SK-N-SH treated with all-trans-retinoic acid at 6 μM for 48 hours (cell line): ENCODE measurements at regions not wholly inside any gene's neighbourhood (a gene's known extent, or its start where the extent isn't known, plus 50 kb on each side); places are given as distances from the start of the nearest gene placed in this dataset.

Experiments used
- ATAC-seq: fragments of 200-7000 bp; cut with Tn5 transposase; 3 replicates; pipeline ENCODE4 v1.9.1; 2020; ENCODE audit warnings: mild to moderate bottlenecking, moderate library complexity
- ARNTL ChIP-seq: fragments of 450-650 bp; formaldehyde crosslinking; IDR thresholded peaks from 2 replicates; pipeline ENCODE4 v1.5.0; 2020; ENCODE audit warnings: low read depth, mild to moderate bottlenecking, moderate library complexity, borderline replicate concordance
- BACH2 ChIP-seq: fragments of 250-450 bp; sonication (Bioruptor Pico); IDR thresholded peaks from 2 replicates; pipeline ENCODE4 v1.9.0; 2021; ENCODE audit warnings: mild to moderate bottlenecking, borderline replicate concordance
- CREB5 ChIP-seq: fragments of 250-450 bp; sonication (Bioruptor Pico); IDR thresholded peaks from 2 replicates; pipeline ENCODE4 v1.5.1; 2020; ENCODE audit warnings: low read depth, mild to moderate bottlenecking, moderate library complexity
- CSDC2 ChIP-seq: fragments of 250-450 bp; sonication (Bioruptor Pico); IDR thresholded peaks from 2 replicates; pipeline ENCODE4 v1.5.0; 2020; ENCODE audit warnings: mild to moderate bottlenecking, moderate library complexity
- ESRRG ChIP-seq: fragments of 250-450 bp; sonication (Bioruptor Pico); IDR thresholded peaks from 2 replicates; pipeline ENCODE4 v1.6.1; 2021; ENCODE audit warnings: mild to moderate bottlenecking
- GLIS3 ChIP-seq: fragments of 250-450 bp; sonication (Bioruptor Pico); IDR thresholded peaks from 2 replicates; pipeline ENCODE4 v1.5.0; 2020; ENCODE audit warnings: mild to moderate bottlenecking, moderate library complexity
- ISL1 ChIP-seq: fragments of 250-450 bp; sonication (Bioruptor Pico); IDR thresholded peaks from 2 replicates; pipeline ENCODE4 v2.1.2; 2022; ENCODE audit warnings: mild to moderate bottlenecking, moderate library complexity
- OSR1 ChIP-seq: fragments of 250-450 bp; sonication (Bioruptor Pico); IDR thresholded peaks from 2 replicates; pipeline ENCODE4 v1.8.0; 2022; ENCODE audit warnings: moderate library complexity, mild to moderate bottlenecking, inconsistent platforms
- PATZ1 ChIP-seq: fragments of 250-450 bp; sonication (Bioruptor Pico); IDR thresholded peaks from 2 replicates; pipeline ENCODE4 v1.8.0; 2020; ENCODE audit warnings: mild to moderate bottlenecking, moderate library complexity, borderline replicate concordance
- POU6F1 ChIP-seq: fragments of 250-450 bp; sonication (Bioruptor Pico); IDR thresholded peaks from 2 replicates; pipeline ENCODE4 v1.8.0; 2021; ENCODE audit warnings: low read depth, mild to moderate bottlenecking, moderate library complexity, borderline replicate concordance
- PPARA ChIP-seq: fragments of 250-450 bp; sonication (Bioruptor Pico); IDR thresholded peaks from 2 replicates; pipeline ENCODE4 v1.5.0; 2020; ENCODE audit warnings: mild to moderate bottlenecking, borderline replicate concordance
- RARB ChIP-seq: fragments of 250-450 bp; sonication (Bioruptor Pico); IDR thresholded peaks from 2 replicates; pipeline ENCODE4 v1.8.0; 2021; ENCODE audit warnings: mild to moderate bottlenecking, moderate library complexity
- TCF4 ChIP-seq: fragments of 250-450 bp; sonication (Bioruptor Pico); IDR thresholded peaks from 2 replicates; pipeline ENCODE4 v1.8.0; 2021; ENCODE audit warnings: mild to moderate bottlenecking, moderate library complexity, borderline replicate concordance
- TOX ChIP-seq: fragments of 250-450 bp; sonication (Bioruptor Pico); IDR thresholded peaks from 2 replicates; pipeline ENCODE4 v1.8.0; 2021; ENCODE audit warnings: mild to moderate bottlenecking, moderate library complexity, borderline replicate concordance
- TSHZ2 ChIP-seq: fragments of 250-450 bp; sonication (Bioruptor Pico); IDR thresholded peaks from 2 replicates; pipeline ENCODE4 v1.5.0; 2020; ENCODE audit warnings: mild to moderate bottlenecking, moderate library complexity
- ZC3H10 ChIP-seq: fragments of 250-450 bp; sonication (Bioruptor Pico); IDR thresholded peaks from 2 replicates; pipeline ENCODE4 v1.5.1; 2021; ENCODE audit warnings: mild to moderate bottlenecking, moderate library complexity
- ZFP3 ChIP-seq: fragments of 250-450 bp; sonication (Bioruptor Pico); IDR thresholded peaks from 2 replicates; pipeline ENCODE4 v1.5.0; 2020; ENCODE audit warnings: mild to moderate bottlenecking, moderate library complexity
- ZFP30 ChIP-seq: fragments of 450-650 bp; formaldehyde crosslinking; IDR thresholded peaks from 2 replicates; pipeline ENCODE4 v1.5.0; 2022; ENCODE audit warnings: mild to moderate bottlenecking, moderate library complexity
- ZNF565 ChIP-seq: fragments of 450-650 bp; formaldehyde crosslinking; conservative IDR thresholded peaks from 2 replicates; pipeline ENCODE4 v1.5.0; 2020; ENCODE audit warnings: low read depth, mild to moderate bottlenecking, moderate library complexity
- ZNF70 ChIP-seq: fragments of 450-650 bp; formaldehyde crosslinking; IDR thresholded peaks from 2 replicates; pipeline ENCODE4 v1.5.0; 2020; ENCODE audit warnings: mild to moderate bottlenecking, moderate library complexity
- ZNF8 ChIP-seq: fragments of 450-650 bp; formaldehyde crosslinking; IDR thresholded peaks from 2 replicates; pipeline ENCODE4 v1.5.0; 2020; ENCODE audit warnings: mild to moderate bottlenecking, moderate library complexity

GRCh38 chr10:21090609-21091082 is 193.5 kb upstream of the NEBL start:
- TF ChIP-seq OSR1 (CRISPR knock-in tag) (no peak), TSHZ2 (CRISPR knock-in tag) (no peak), ISL1 (CRISPR knock-in tag) (no peak), ZFP30 (CRISPR knock-in tag) (no peak), TOX (CRISPR knock-in tag) (no peak)
- ATAC-seq: no peak

GRCh38 chr10:21087476-21087875 is 190.4 kb upstream of the NEBL start:
- no peak for ATAC-seq
- TF ChIP-seq BACH2 (CRISPR knock-in tag) (no peak), PATZ1 (CRISPR knock-in tag) (no peak), ZFP3 (CRISPR knock-in tag) (no peak), ZFP30 (CRISPR knock-in tag) (no peak), TSHZ2 (CRISPR knock-in tag) (no peak), ZNF8 (CRISPR knock-in tag) (no peak), POU6F1 (CRISPR knock-in tag) (no peak), TOX (CRISPR knock-in tag) (no peak), OSR1 (CRISPR knock-in tag) (no peak), CSDC2 (no peak)
- TF ChIP-seq, all 23 proteins: peak for 0

- ATAC-seq: no peak
- TF ChIP-seq ZC3H10: no peak
- TF ChIP-seq BACH2 (CRISPR knock-in tag): no peak
- TF ChIP-seq ZNF8 (CRISPR knock-in tag): no peak
- no peak for TF ChIP-seq PPARA (CRISPR knock-in tag)
- TF ChIP-seq ARNTL (CRISPR knock-in tag): no peak
- TF ChIP-seq RARB: no peak
- no peak for TF ChIP-seq TCF4 (CRISPR knock-in tag)
- no peak for TF ChIP-seq GLIS3 (CRISPR knock-in tag)
- no peak for TF ChIP-seq ZFP3 (CRISPR knock-in tag)
- TF ChIP-seq PATZ1 (CRISPR knock-in tag): no peak
- no peak for TF ChIP-seq CREB5 (CRISPR knock-in tag)
- no peak for TF ChIP-seq CSDC2
- TF ChIP-seq ZNF70 (CRISPR knock-in tag): no peak
- no peak for TF ChIP-seq TSHZ2 (CRISPR knock-in tag)
- no peak for TF ChIP-seq ZNF565 (CRISPR knock-in tag)
- TF ChIP-seq ESRRG: no peak
- TF ChIP-seq ZFP30 (CRISPR knock-in tag): no peak
Measured at GRCh38 chr10:21084700-21085099, 187.6 kb upstream of the NEBL start.
